ENCODE measurements at regions not wholly inside any gene's neighbourhood (a gene's known extent, or its start where the extent isn't known, plus 50 kb on each side); places are given as distances from the start of the nearest gene placed in this dataset.

DNA sequence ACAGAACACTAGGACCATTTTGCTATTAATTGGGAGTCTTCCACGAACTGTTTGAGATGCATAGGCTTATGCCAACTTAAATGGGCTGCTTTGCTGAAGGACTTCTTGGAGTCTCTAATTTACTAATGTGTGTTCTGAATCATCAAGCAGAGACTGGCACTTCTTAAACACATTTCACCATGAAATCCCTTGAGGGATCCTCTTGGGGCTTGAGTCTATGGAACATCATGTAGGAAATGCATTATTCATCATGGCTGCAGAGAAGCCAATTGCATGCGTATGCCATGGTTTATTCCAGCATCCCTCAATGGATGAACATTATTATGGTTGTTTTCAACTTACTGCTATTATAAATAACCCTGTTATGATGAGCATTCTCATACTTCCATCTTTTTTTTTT, 73.4 kb downstream of the FGD2 start:
- TF ChIP-seq CTCF (IDR thresholded peaks at IDR 0.05 in 4 of 5, conservative IDR thresholded peaks at IDR 0.05 in 1 of 5) (no peak), POLR2A (IDR thresholded peaks at IDR 0.05) (no peak)
